OCI-LY1 (cell line): ENCODE measurements at regions not wholly inside any gene's neighbourhood (a gene's known extent, or its start where the extent isn't known, plus 50 kb on each side); places are given as distances from the start of the nearest gene placed in this dataset.

Source experiments
- CTCF ChIP-seq: fragments of 200-600 bp; sonication (generic), shearing (Covaris generic); IDR thresholded peaks from 2 replicates; pipeline ENCODE4 v1.5.1; 2017; ENCODE audit warnings: mild to moderate bottlenecking, antibody characterized with exemption, low read length, moderate library complexity, mixed read lengths
- EZH2 ChIP-seq: fragments of 200-600 bp; sonication (generic), shearing (Covaris generic); IDR thresholded peaks from 2 replicates; pipeline ENCODE4 v1.8.0; 2017; ENCODE audit warnings: borderline replicate concordance, mixed run types, mild to moderate bottlenecking, antibody characterized with exemption, low read length, moderate library complexity, mixed read lengths

GRCh38 chr5:35372482-35372881 is 142.2 kb upstream of the PRLR start:
- TF ChIP-seq CTCF (no peak), EZH2 (no peak)
